Esophagus (tissue), 2 donors: ENCODE measurements at regions not wholly inside any gene's neighbourhood (a gene's known extent, or its start where the extent isn't known, plus 50 kb on each side); places are given as distances from the start of the nearest gene placed in this dataset.
"Not testable (repeated sequence)": the region's sequence is repeated elsewhere in the genome, so short reads cannot be mapped to it uniquely, and the experiment has no call there.

Experiments used
- H3K27ac ChIP-seq, 2 donors: one replicate each; pipeline ENCODE4 v1.5.1; 2013; ENCODE audit warnings: low read depth in 2 of 2, mild to moderate bottlenecking in 2 of 2, inconsistent platforms in 1 of 2, low read length in 1 of 2, moderate library complexity in 1 of 2
- H3K27me3 ChIP-seq, 2 donors: one replicate each; pipeline ENCODE4 v1.6.1; 2013; ENCODE audit warnings: low read length in 2 of 2, control low read depth in 1 of 2, mild to moderate bottlenecking in 1 of 2; ENCODE audit not compliant: insufficient read depth in 2 of 2, control insufficient read depth in 1 of 2
- H3K36me3 ChIP-seq, 2 donors: one replicate each; pipeline ENCODE4 v1.6.1; 2013; ENCODE audit warnings: low read length in 1 of 2; ENCODE audit not compliant: control insufficient read depth in 2 of 2, insufficient read depth in 2 of 2
- H3K4me1 ChIP-seq, 2 donors: one replicate each; pipeline ENCODE4 v1.6.1; 2013; ENCODE audit warnings: low read length in 1 of 2; ENCODE audit not compliant: control insufficient read depth in 2 of 2, insufficient read depth in 2 of 2
- H3K4me3 ChIP-seq, 2 donors: one replicate each; pipeline ENCODE4 v1.5.1; 2013; ENCODE audit warnings: low read length in 2 of 2, mild to moderate bottlenecking in 2 of 2, low read depth in 1 of 2, moderate library complexity in 1 of 2
- H3K9me3 ChIP-seq, 2 donors: one replicate each; pipeline ENCODE4 v1.6.1; 2013; ENCODE audit warnings: mild to moderate bottlenecking in 2 of 2, low read depth in 1 of 2, low read length in 1 of 2, moderate library complexity in 1 of 2; ENCODE audit not compliant: control insufficient read depth in 2 of 2, insufficient read depth in 1 of 2
- WGBS, 2 donors: extraction: QIAGEN DNeasy Blood & Tissue Kit; methylation state at CpG; one replicate each; pipeline ENCODE4 v1.1.7; 2013; 5-methylcytosine and 5-hydroxymethylcytosine counted together
- donor health status: healthy with polysubstance abuse.
- donor health status: Bipolar disorder and iron deficiency.

DNA sequence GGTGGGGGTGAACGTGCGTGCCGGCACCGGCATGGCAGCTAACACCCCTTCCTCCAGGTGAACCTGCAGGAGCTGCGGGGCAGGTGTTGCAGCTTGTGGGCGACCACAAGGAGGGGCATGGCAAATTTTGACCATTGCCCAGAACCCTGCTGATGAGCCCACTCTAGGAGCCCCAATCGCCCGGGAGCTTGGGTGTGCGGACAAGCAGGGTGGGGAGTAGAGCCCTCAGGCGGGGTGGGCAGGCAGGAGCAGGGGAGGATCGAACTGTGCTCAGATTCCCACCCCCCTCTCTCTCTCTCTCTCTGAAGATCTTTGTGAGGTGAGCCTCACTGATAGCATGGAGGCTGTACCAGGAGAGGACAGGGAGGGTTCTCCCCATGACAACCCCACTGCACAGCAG, 159.8 kb downstream of the GOLGA6L4 start:
- H3K4me3 ChIP-seq, H3K9me3 ChIP-seq, H3K36me3 ChIP-seq, H3K27me3 ChIP-seq, H3K27ac ChIP-seq: not testable (repeated sequence)
- peaks cover 0 to 12% of the 10 kb centered on the region in 2 donors for H3K4me1 ChIP-seq
- 77 to 86% methylated on average over 8 to 10 of the region's 11 CpGs for WGBS, 2 donors

DNA sequence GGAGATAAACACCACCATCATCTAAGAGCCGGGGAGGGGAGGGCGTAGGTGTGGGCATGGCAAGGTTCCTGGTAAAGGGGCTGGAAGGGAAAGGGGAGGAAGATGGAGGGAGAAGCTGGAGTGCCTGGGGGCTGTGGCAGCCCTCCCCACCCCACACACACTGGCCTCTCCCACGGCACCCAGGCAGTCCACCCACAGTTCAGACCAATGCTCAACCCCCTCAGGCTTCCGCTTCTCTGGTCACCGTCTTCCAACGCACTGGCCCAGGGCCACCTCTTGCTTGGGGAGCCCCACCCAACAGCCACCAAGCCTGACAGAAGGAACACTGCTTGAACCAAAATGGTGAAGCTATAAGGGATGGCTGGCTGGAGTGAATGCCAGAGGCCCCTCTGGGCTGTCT, 160.3 kb downstream of the GOLGA6L4 start:
- 62 to 80% methylated on average over 6 of the region's 6 CpGs for WGBS, 2 donors
- peaks cover 0 to 12% of the 10 kb centered on the region in 2 donors for H3K4me1 ChIP-seq
- not testable (repeated sequence) for H3K9me3 ChIP-seq, H3K36me3 ChIP-seq, H3K27me3 ChIP-seq, H3K4me3 ChIP-seq, H3K27ac ChIP-seq

GRCh38 chr15:84397066-84397465, 161.5 kb downstream of the GOLGA6L4 start:
- WGBS, 2 donors: 54 to 82% methylated on average over 2 to 17 of the region's 18 CpGs
- not testable (repeated sequence) for H3K36me3 ChIP-seq, H3K4me3 ChIP-seq, H3K27me3 ChIP-seq, H3K9me3 ChIP-seq, H3K27ac ChIP-seq
- H3K4me1 ChIP-seq: peaks cover 0 to 12% of the 10 kb centered on the region in 2 donors

DNA sequence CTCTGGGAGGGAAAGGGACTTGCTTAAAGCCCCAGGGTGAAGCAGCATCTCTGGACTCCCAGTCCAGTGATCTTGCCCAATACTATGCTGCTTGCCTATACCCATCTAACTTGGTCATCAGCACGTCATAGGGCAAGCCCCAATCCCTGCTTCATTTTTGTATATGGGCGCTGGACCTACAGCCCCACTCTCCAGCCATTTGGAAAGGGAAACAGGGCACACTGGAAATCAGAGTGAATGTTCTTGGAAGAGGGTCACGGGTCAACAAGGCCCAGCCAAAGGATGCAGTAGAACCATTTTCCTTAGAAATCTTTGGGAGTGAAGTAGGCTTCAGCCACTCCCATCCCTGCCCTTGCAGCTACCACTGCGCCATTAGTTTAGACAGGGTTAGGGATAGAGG, 162.5 kb downstream of the GOLGA6L4 start:
- WGBS, 2 donors: 85 to 88% methylated on average over 4 of the region's 4 CpGs
- peaks cover 0 to 12% of the 10 kb centered on the region in 2 donors for H3K4me1 ChIP-seq
- H3K4me3 ChIP-seq, H3K36me3 ChIP-seq, H3K9me3 ChIP-seq, H3K27ac ChIP-seq, H3K27me3 ChIP-seq: not testable (repeated sequence)

- WGBS, 2 donors: 90 to 91% methylated on average over 39 to 41 of the region's 42 CpGs
- Histone ChIP-seq H3K9me3 (no peaks in the 10 kb centered on the region), H3K4me1 (peaks cover 0 to 12% of the 10 kb centered on the region in 2 donors), H3K4me3 (no peak overlapping the region), H3K27ac (no peak overlapping the region), H3K36me3 (no peaks in the 10 kb centered on the region), H3K27me3 (no peaks in the 10 kb centered on the region)
Measured at GRCh38 chr15:84398763-84399701, 163.5 kb downstream of the GOLGA6L4 start.

DNA sequence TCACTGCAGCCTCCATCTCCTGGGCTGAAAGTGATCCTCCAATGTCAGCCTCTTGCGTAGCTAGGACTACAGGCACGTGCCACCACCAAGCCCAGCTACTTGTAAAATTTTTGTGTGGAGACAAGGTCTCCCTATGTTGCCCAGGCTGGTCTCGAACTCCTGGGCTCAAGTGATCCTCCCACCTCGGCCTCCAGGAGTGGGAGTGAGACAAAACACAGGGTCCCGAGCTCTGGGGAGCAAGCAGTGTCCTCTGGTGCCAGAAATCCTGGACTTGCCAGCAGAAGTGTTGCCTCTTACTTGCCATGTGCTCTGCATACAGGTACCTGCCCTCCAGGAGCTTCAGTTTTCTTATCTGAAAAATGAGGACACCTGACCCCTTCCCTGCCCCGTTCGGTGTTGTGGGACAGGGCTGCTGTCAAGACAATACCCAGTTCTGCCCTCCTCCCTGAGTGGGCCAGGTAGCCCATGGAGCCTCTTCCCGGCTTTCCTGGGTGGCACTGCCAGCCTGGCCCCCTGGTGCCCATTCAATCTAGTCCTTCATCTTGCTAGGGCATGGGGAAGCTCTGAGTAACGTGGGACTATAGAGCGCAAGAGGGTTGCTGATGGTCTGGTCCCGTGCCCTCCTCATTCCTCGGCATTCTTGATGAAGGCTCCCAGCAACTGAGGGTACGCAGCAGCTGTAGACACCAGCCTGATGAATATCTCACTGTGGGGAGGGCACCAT, 164.6 kb downstream of the GOLGA6L4 start:
- Histone ChIP-seq H3K9me3 (no peaks in the 10 kb centered on the region), H3K27me3 (no peaks in the 10 kb centered on the region), H3K27ac (no peak overlapping the region), H3K36me3 (no peaks in the 10 kb centered on the region), H3K4me1 (peaks cover 0 to 12% of the 10 kb centered on the region in 2 donors), H3K4me3 (no peak overlapping the region)
- WGBS, 2 donors: 71 to 78% methylated on average over 13 of the region's 13 CpGs

GRCh38 chr15:84400820-84401219, 165.2 kb downstream of the GOLGA6L4 start:
- H3K27ac ChIP-seq: no peak overlapping the region
- no peaks in the 10 kb centered on the region for H3K36me3 ChIP-seq

DNA sequence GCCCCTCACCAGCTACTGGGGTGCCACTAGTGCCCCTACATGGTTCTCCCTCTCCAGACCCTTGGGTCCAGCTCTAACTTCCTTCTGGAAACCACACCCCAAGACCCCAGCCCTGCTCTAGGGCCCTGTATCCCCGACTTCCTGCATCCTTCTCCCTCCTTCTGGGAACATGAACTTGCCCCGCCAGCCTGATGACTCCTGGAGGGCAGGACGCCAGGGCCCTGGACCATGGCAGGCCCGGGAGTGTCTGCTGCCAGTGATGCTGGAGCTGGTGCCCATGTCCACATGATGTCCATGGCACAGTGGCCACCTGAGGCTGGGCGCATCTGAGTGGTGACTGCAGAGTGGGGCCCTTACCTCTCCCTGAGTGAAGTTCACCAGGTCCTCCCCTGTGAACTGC, 165.9 kb downstream of the GOLGA6L4 start:
- H3K27ac ChIP-seq, H3K36me3 ChIP-seq, H3K27me3 ChIP-seq, H3K4me1 ChIP-seq, H3K9me3 ChIP-seq, H3K4me3 ChIP-seq: not testable (repeated sequence)
- WGBS, 2 donors: 80 to 81% methylated on average over 5 of the region's 5 CpGs

More at GRCh38 chr15:84400820-84401219, 165.2 kb downstream of the GOLGA6L4 start:
- WGBS, 2 donors: 79 to 83% methylated on average over 5 of the region's 5 CpGs
- H3K9me3 ChIP-seq: no peaks in the 10 kb centered on the region
- H3K4me1 ChIP-seq: peaks cover 0 to 10% of the 10 kb centered on the region in 2 donors
- no peaks in the 10 kb centered on the region for H3K27me3 ChIP-seq
- H3K4me3 ChIP-seq: no peak overlapping the region

DNA sequence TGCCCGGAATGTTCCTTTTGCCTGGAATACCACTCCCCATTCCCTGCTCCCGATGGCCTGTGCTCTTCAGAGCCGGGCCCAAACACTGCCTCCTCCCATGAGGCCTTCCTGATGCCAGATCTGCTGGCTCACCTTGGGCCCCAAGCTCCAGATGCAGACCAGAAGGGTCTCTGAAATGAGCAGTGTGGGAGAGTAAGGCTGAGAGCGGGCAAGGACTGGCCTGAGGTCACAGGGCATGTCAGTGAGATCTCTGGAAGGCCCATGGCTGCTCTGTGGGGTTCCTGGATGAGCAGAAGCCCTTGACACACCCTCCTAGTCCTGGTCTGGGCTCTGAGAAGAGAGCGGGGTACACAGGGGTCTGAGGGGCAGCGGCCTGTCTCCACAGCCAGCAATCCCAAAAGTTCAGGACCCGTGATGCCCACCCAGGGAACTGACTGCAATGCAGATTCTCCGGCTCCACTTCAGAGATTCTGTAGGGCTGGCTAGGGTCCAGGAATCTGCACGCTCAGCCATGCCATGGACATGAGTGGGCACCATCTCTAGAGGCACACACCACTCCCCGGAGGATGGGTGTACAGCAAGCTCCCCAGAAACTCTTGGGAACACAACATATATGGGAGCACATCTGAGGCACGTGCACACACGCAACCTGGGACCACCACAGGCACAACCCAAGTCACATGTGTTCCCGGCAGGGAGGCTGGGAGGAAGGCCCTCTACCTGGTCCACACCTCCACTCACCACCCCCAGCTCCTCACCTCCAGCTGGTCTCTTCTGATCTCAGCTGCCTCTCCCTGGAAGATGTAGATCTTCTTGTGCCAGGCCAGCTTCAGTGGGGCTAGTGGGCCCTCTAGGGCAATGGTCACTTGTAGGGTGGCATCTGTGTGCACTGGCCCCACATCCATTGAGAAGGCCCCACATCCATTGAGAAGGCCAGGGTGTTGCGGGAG, 166.6 kb downstream of the GOLGA6L4 start:
- not testable (repeated sequence) for H3K27ac ChIP-seq, H3K4me1 ChIP-seq, H3K27me3 ChIP-seq, H3K36me3 ChIP-seq, H3K4me3 ChIP-seq, H3K9me3 ChIP-seq
- 94% methylated on average over 13 to 14 of the region's 14 CpGs for WGBS, 2 donors
